ENCODE measurements at regions not wholly inside any gene's neighbourhood (a gene's known extent, or its start where the extent isn't known, plus 50 kb on each side); places are given as distances from the start of the nearest gene placed in this dataset.

DNA sequence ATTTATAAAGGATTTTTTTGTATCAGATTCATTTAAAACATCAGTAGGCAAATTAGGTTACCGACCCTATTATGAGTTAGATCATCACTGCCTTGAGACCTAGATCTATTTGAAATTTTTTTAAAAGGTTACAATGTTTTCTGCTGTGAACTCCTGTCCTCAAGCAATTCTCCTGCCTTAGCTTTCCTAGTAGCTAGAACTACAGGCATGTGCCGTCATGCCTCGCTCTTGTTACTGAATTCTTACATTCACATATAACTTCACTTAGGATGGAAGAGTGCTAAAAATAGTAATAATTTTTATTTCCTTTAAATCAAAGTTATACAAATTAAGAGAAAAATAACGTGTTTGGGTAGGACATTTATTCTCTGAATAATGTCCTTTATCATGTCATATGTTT is 75.5 kb upstream of the MAOA start:
- DNase-seq (ENCODE audit: low read depth in 2 of 2): no peak

DNA sequence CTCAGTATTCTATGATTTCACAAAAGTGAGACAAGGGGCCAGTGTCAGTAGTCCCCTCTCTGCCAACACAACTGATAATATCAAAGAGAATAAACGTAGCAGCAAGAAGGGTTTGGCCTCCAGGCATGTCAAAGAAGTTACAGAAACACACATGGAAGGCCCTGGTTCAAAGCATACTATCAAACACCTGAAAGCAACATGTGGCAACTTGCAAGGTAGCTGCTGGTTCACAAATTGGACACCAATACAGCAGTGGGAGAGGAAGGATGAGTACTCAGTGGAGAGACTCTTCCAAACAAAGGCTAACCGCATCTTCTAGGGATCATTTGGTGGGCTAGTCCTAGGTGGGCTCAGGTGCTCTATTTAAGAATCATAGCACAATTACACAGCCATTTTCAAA is 74.9 kb upstream of the MAOA start:
- no peak for DNase-seq (ENCODE audit: low read depth in 2 of 2)

DNA sequence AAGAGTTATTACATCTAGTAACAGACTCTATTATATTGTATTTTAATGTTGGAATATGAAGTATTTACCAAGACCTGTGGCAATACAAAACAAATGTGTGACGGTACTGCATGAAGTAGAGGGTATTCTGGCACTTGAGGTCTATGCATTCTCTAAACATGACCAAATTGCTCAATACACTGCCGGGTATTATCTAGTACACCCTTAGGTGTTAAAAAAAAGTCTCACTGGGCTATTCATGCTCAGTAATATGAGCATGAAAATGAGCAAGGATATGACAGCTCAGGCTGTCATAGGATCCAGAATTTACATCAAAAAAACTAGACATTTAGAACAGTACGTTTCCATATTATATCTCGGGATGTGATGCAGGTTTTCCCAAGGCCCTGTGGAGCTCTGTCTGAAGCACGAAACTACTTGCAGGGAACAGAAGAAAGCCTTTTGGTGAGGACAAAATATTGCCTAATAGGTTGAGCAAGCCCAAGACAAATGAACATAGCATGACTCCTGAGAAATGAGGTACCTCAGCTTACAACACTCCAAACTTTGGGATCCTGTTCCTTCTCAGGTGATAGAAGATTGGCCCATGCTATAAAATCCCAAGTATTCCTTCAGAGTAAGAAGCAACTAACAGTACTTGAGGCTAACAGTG is 74.1 kb upstream of the MAOA start:
- no peak for DNase-seq (ENCODE audit: low read depth in 2 of 2)

DNA sequence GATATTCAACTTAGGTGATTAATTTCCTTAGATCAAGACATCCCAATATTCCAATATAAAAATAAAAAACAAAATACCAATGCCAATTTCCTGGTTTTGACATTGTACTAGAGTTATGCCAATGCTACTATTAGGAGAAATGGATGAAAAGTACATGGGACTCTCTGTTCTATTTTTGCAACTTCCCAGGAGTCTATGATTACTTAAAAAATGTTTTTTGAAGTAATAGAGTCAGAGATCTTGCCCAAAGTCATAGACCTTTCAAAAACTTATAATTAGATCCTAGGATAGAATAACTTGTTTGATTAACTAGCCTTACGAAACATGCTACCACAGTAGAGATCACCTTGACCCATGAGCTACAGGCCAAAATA is 73.6 kb upstream of the MAOA start:
- no peak for DNase-seq (ENCODE audit: low read depth in 2 of 2)

DNA sequence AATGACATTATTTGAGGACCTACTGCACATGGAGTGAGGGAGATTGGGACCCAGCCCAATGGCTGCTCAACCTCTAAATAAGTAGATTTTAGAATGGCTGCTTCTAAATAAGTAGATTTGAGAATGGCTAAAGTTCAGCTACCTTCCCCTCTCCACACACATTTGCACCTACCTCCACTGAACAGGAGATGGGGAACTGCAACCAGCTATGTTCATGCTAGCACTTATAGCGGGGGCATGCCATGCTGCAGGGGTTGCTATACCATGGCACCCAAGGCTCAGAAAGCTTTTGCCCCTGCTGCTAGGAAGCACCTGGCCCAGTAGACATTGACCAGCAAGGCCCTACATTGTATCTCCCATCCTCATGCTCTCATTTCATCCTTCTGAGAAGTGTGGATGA is 70.2 kb upstream of the MAOA start:
- DNase-seq (ENCODE audit: low read depth in 2 of 2): no peak

DNA sequence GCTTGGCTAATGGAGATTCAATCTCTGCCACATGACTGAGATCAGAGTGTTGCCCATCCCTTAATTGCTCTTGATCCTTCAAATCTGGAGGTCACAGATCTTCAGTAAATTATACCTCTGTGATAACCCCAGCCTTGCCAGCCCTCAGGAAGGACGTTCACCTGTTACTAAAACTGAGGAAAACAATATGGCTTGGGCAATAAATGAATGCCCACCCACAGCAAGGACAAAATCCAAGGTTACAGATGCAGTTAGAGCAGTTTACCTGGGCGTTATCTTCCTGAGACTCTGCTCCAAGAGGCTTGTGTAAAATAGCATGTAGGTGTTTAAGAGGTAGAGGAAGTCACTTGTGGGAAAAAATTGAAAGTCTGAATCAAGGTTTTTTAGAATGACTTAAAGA is 69.3 kb upstream of the MAOA start:
- DNase-seq (ENCODE audit: low read depth in 2 of 2): no peak

DNA sequence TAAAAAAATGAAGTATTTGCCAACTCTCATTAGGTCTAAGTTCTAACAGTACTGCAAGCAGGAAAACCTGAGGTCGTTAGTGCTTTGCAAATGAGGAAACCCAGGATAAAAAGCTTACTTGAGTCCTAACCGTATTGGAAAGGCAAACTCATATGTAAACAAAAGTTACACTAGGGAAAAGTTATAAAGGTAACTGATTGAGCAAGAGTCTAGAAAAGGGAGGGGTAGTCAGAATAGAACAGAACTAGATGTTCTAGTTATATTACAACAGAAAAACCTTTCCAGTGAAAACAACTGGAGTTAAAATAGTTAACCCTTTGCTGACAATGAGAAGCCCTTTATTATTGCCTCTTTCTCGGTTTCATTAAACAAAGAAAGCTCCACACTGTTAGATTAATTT is 66.4 kb upstream of the MAOA start:
- no peak for DNase-seq (ENCODE audit: low read depth in 2 of 2)

DNA sequence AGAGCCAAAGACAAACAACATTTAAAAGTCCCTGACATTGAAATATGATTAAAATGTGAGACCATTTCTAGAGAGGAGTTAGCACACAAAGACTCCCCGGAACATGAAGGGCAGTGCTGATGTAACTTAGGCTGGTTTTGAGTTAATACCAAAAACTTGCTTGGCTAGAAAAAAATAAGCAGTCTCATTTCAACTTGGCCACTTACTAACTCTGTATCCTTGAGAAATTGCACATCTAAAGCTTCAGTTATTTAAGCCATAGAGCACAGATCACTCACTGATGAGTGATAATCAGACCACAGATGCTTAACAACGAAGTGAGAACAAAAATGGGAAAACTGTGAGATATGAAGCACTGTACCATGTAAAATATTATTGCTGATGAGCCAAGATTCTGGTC is 65.9 kb upstream of the MAOA start:
- no peak for DNase-seq (ENCODE audit: low read depth in 2 of 2)

DNA sequence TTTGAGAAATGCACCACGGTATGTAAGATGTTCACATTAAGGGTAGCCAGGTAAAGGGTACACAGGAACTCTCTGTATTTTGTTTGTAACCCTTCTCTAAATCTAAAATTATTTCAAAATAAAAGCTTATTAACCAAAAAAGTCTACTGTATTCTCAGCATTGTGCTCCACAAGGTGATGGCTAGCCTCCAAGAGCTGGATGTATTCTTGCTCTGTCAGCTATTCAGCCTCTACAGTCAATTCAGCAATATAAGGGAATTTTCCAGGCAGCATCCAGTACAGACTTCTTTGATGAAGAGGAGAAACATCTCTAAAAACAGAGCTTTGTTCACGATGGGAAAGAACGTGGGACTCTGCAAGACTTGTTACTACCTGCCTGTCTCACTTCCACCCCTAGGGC is 63.5 kb upstream of the MAOA start:
- no peak for DNase-seq (ENCODE audit: low read depth in 2 of 2)

DNA sequence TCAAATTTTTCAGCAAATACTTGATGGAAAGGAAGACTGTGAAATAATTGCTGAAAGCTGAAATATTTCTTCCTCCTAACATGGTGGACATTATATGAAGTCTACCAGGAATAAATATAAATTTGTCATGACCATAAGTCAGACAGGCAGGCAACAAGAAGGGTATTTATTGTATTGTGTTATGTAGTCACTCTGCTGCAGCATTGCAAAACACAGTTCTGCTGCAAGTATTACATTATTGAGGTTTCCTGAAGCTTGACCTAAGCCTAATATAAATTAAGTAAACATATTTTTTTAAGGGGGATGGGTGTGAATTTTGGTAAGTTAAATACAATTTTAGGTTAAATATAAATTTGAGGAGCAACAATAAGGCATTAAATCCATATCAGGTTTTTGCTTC is 60.2 kb upstream of the MAOA start:
- no peak for DNase-seq (ENCODE audit: low read depth in 2 of 2)

DNA sequence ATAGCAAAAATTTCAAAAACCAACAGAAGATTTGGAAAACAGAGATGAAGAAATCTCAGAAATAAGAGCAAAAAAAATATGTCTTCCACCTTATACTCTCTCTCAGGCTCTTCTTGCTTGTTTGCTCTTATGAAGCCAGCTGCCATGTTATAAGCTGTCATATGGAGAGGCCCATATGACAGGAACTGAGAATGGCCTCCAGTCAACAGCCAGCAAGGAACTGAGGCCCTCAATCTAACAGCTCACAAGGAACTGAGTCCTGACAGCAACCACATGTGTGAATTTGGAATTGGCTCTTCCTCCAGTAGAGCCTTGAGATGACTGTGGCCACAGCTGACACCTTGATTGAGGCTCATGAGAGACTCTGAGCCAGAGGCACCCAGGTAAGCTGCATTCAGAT is 51.3 kb upstream of the MAOA start:
- DNase-seq (ENCODE audit: low read depth in 2 of 2): no peak

DNA sequence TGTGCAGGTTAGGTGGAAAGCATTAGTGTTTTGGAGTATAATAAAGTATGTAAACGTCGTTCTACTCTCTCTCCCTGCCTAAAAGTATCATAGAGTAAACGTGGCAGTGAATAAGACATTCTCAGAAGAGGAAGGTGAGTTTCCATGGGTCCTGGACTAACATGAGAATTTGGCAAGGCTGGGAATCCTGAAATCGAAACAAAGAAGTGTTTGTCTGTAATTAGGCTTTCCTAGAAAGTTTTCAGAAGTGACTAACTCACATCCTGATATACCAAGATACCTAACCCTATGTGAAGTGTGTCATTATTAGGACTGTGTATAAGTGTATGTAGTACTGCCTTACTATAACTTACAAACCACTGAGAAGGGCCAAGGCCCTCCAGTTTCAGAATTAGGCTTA is 50.7 kb upstream of the MAOA start:
- no peak for DNase-seq (ENCODE audit: low read depth in 2 of 2)
